K562 (cell line): ENCODE measurements at regions not wholly inside any gene's neighbourhood (a gene's known extent, or its start where the extent isn't known, plus 50 kb on each side); places are given as distances from the start of the nearest gene placed in this dataset.

Experiments
- ATAC-seq: fragments of 200-7000 bp; cut with Tn5 transposase; 3 replicates; pipeline ENCODE4 v1.9.1; 2020; ENCODE audit warnings: moderate library complexity
- BruUV-seq: library from RNA; stranded (reverse); fragments of 400-500 nt; replicated peaks from 2 replicates; lab custom pipeline; 2021; lab: Mats Ljungman, UMichigan
- CTCF ChIA-PET: fragments of 300-600 bp; formaldehyde crosslinking; extraction: SDS; loops from one replicate; lab custom pipeline; 2021; ENCODE audit warnings: low intra/inter-chr PET ratio; lab: Yijun Ruan, JAX
- POLR2A ChIA-PET: fragments of 300-600, 350-650 bp; sonication (Branson Sonifier 250); formaldehyde crosslinking; extraction: SDS; loops from one replicate; lab custom pipeline; 2021; ENCODE audit warnings: antibody characterized with exemption, inconsistent platforms; lab: Yijun Ruan, JAX
- DNase-seq, 4 experiments: peaks; one replicate each; pipeline versions ENCODE4 v3.0.0 to v3.0.0-alpha.2; 2011 to 2018; ENCODE audit warnings: low spot score in 3 of 4, mixed read lengths in 3 of 4; ENCODE audit errors: extremely low read depth in 1 of 4
- FAIRE-seq: peaks from 2 replicates; lab custom pipeline; 2011; peaks lifted over from hg19 to GRCh38; lab: Jason Lieb, UNC
- H2AFZ ChIP-seq: 2 replicates; pipeline ENCODE4 v1.6.0; 2011; ENCODE audit warnings: low read depth, low read length, control low read depth, inconsistent platforms
- H3K27ac ChIP-seq: fragments of 200-600 bp; 3 replicates; pipeline ENCODE4 v1.8.0; 2011; ENCODE audit warnings: low read depth, mild to moderate bottlenecking, control low read depth, inconsistent platforms, low read length, moderate library complexity, mixed read lengths; ENCODE audit errors: extremely low read depth
- H3K27me3 ChIP-seq, 2 experiments: fragments of 300-600 bp in 1 of 2; 2 replicates in 1 of 2; 3 replicates in 1 of 2; pipeline versions ENCODE4 v1.6.0 to v1.8.0; 2011; ENCODE audit warnings: inconsistent platforms in 2 of 2, low read length in 2 of 2, mild to moderate bottlenecking in 1 of 2, mixed read lengths in 1 of 2, moderate library complexity in 1 of 2; ENCODE audit not compliant: control insufficient read depth in 2 of 2, insufficient read depth in 2 of 2
- H3K36me3 ChIP-seq: fragments of 300-600 bp; 3 replicates; pipeline ENCODE4 v1.8.0; 2011; ENCODE audit warnings: mild to moderate bottlenecking, low read length, inconsistent platforms; ENCODE audit not compliant: control insufficient read depth, insufficient read depth
- H3K4me1 ChIP-seq, 2 experiments: fragments of 200-600 bp in 1 of 2; replicated peaks in 1 of 2; 2 replicates in 1 of 2; 3 replicates in 1 of 2; pipeline versions ENCODE4 v1.5.1 to v1.8.0; 2011; ENCODE audit warnings: inconsistent platforms in 2 of 2, low read length in 2 of 2, mild to moderate bottlenecking in 1 of 2, mixed read lengths in 1 of 2, moderate library complexity in 1 of 2; ENCODE audit not compliant: control insufficient read depth in 2 of 2, insufficient read depth in 2 of 2
- H3K4me2 ChIP-seq: 2 replicates; pipeline ENCODE4 v1.6.1; 2011; ENCODE audit warnings: low read length, control low read depth, inconsistent platforms, mixed read lengths; ENCODE audit not compliant: insufficient read depth
- H3K4me3 ChIP-seq: fragments of 200-600 bp; sonication (generic), shearing (Covaris generic); 2 replicates; pipeline ENCODE4 v1.5.1; 2016; ENCODE audit warnings: control low read depth, inconsistent platforms
- H3K79me2 ChIP-seq: fragments of 200-600 bp; 3 replicates; pipeline ENCODE4 v1.8.0; 2011; ENCODE audit warnings: low read length, inconsistent platforms; ENCODE audit not compliant: control insufficient read depth, insufficient read depth
- H3K9ac ChIP-seq, 2 experiments: 2 replicates each; pipeline versions ENCODE4 v1.6.0 to v1.6.1; 2011; ENCODE audit warnings: low read depth in 2 of 2, low read length in 2 of 2, control low read depth in 1 of 2, inconsistent platforms in 1 of 2, mild to moderate bottlenecking in 1 of 2, mixed read lengths in 1 of 2; ENCODE audit not compliant: insufficient read depth in 1 of 2
- H3K9me1 ChIP-seq: one replicate; pipeline ENCODE4 v1.6.0; 2011; ENCODE audit warnings: inconsistent platforms, mild to moderate bottlenecking, low read length, moderate library complexity; ENCODE audit not compliant: control insufficient read depth, insufficient read depth
- H3K9me3 ChIP-seq: replicated peaks from 2 replicates; pipeline ENCODE4 v1.5.1; 2011; ENCODE audit warnings: low read depth, low read length, inconsistent platforms; ENCODE audit not compliant: control insufficient read depth, insufficient read depth
- H4K20me1 ChIP-seq: replicated peaks from 2 replicates; pipeline ENCODE4 v1.6.1; 2011; ENCODE audit warnings: low read length, inconsistent platforms, mixed read lengths; ENCODE audit not compliant: control insufficient read depth, insufficient read depth
- DLX4 ChIP-seq: fragments of 250-450 bp; sonication (Bioruptor Pico); IDR thresholded peaks from 2 replicates; pipeline ENCODE4 v1.6.1; 2021; ENCODE audit warnings: mild to moderate bottlenecking
- ESRRA ChIP-seq: fragments of 450-650 bp; IDR thresholded peaks from 2 replicates; pipeline ENCODE4 v1.6.1; 2014; ENCODE audit warnings: low read depth, mild to moderate bottlenecking, moderate library complexity, borderline replicate concordance
- FOXK1 ChIP-seq: sonication (generic); formaldehyde crosslinking; IDR thresholded peaks from 2 replicates; pipeline ENCODE4 v1.8.0; 2022; ENCODE audit warnings: missing genetic modification reagents, mild to moderate bottlenecking, borderline replicate concordance
- GTF2A2 ChIP-seq: IDR thresholded peaks from 2 replicates; pipeline ENCODE4 v1.6.1; 2016; ENCODE audit warnings: mild to moderate bottlenecking, missing genetic modification characterization, missing compliant biosample characterization
- JUN ChIP-seq, 2 experiments: sonication (generic) in 1 of 2; formaldehyde crosslinking in 1 of 2; IDR thresholded peaks; 2 replicates each; pipeline versions ENCODE4 v1.6.1 to v1.8.0; 2012 to 2022; ENCODE audit warnings: borderline replicate concordance in 2 of 2, mild to moderate bottlenecking in 2 of 2, improper control_type of control experiment in 1 of 2, low read depth in 1 of 2, low read length in 1 of 2, missing genetic modification reagents in 1 of 2
- KDM5B ChIP-seq: fragments of 200-600 bp; sonication (generic); IDR thresholded peaks from 2 replicates; pipeline ENCODE4 v1.6.1; 2012; ENCODE audit warnings: low read depth, mild to moderate bottlenecking, moderate library complexity, low read length, control low read depth, inconsistent platforms; ENCODE audit not compliant: insufficient replicate concordance
- MCM2 ChIP-seq: fragments of 450-650 bp; IDR thresholded peaks from 2 replicates; pipeline ENCODE4 v1.6.1; 2017; ENCODE audit warnings: low read depth, mild to moderate bottlenecking
- PURB ChIP-seq: sonication (generic); formaldehyde crosslinking; IDR thresholded peaks from 2 replicates; pipeline ENCODE4 v1.9.0; 2021; ENCODE audit warnings: low read depth, mild to moderate bottlenecking, missing genetic modification reagents
- RB1 ChIP-seq: fragments of 450-650 bp; IDR thresholded peaks from 2 replicates; pipeline ENCODE4 v1.6.1; 2017; ENCODE audit warnings: low read depth, mild to moderate bottlenecking
- SAFB2 ChIP-seq: fragments of 200-400 bp; formaldehyde crosslinking; IDR thresholded peaks from 2 replicates; pipeline ENCODE4 v1.6.1; 2018; ENCODE audit warnings: borderline replicate concordance, low read length, low read depth, moderate library complexity; ENCODE audit not compliant: severe bottlenecking
- SIX5 ChIP-seq, 2 experiments: IDR thresholded peaks; 2 replicates each; pipeline ENCODE4 v1.6.1; 2011; ENCODE audit warnings: low read length in 2 of 2, borderline replicate concordance in 1 of 2, low read depth in 1 of 2, mild to moderate bottlenecking in 1 of 2, moderate library complexity in 1 of 2; ENCODE audit not compliant: insufficient read depth in 1 of 2
- SMAD2 ChIP-seq: fragments of 150-350 bp; IDR thresholded peaks from 2 replicates; pipeline ENCODE4 v1.6.1; 2014; ENCODE audit warnings: low read depth, mild to moderate bottlenecking, low read length
- SP1 ChIP-seq: sonication (generic); formaldehyde crosslinking; IDR thresholded peaks from 2 replicates; pipeline ENCODE4 v1.8.1; 2022; ENCODE audit warnings: mild to moderate bottlenecking, missing genetic modification reagents
- ZNF174 ChIP-seq: fragments of 250-450 bp; sonication (Bioruptor Pico); IDR thresholded peaks from 2 replicates; pipeline ENCODE4 v1.4.0; 2020; ENCODE audit warnings: mild to moderate bottlenecking
- ZNF324 ChIP-seq: fragments of 250-450 bp; sonication (Bioruptor Pico); IDR thresholded peaks from 2 replicates; pipeline ENCODE4 v1.4.0; 2020; ENCODE audit warnings: mild to moderate bottlenecking
- ZNF408 ChIP-seq: fragments of 250-450 bp; sonication (Bioruptor Pico); IDR thresholded peaks from 2 replicates; pipeline ENCODE4 v1.4.0; 2020; ENCODE audit warnings: low read depth, mild to moderate bottlenecking, moderate library complexity
- ZNF444 ChIP-seq: fragments of 250-450 bp; sonication (Bioruptor Pico); IDR thresholded peaks from 2 replicates; pipeline ENCODE4 v1.4.0; 2020; ENCODE audit warnings: mild to moderate bottlenecking, moderate library complexity
- WGBS: fragments of 100-300 bp; shearing (Covaris generic); methylation state at CpG from one replicate; pipeline ENCODE4 v1.1.6; 2016; ENCODE audit warnings: low coverage, mixed read lengths; ENCODE audit not compliant: insufficient coverage; ENCODE audit errors: missing lambda C conversion rate; 5-methylcytosine and 5-hydroxymethylcytosine counted together
- in situ Hi-C: fragments of 300-500 bp; cut with MboI; formaldehyde crosslinking; loops from 4 replicates; pipeline ENCODE4 v1.15.0; 2018; ENCODE audit warnings: inconsistent platforms, mixed read lengths
- intact Hi-C: fragments of 100-400 bp; cut with micrococcal nuclease; formaldehyde crosslinking; loops from 2 replicates; pipeline ENCODE4 v1.14.2; 2022
- TF ChIP-seq, protein P1 (sequence below): IDR thresholded peaks from 2 replicates; pipeline ENCODE4 v1.6.1; 2011; ENCODE audit warnings: borderline replicate concordance, low read depth, mild to moderate bottlenecking, moderate library complexity, low read length; ENCODE audit not compliant: insufficient read depth, poor library complexity, severe bottlenecking

GRCh38 chr13:58960888-58961287, 1202.8 kb downstream of the DIAPH3 start:
- Histone ChIP-seq H3K27ac (no peak overlapping the region), H2AFZ (no peak overlapping the region), H3K4me3 (no peak overlapping the region), H3K27me3 (no peaks in the 10 kb centered on the region), H3K36me3 (no peaks in the 10 kb centered on the region), H3K79me2 (no peaks in the 10 kb centered on the region), H3K4me2 (no peak overlapping the region), H3K9me3 (no peaks in the 10 kb centered on the region), H3K9me1 (no peaks in the 10 kb centered on the region), H3K9ac (no peak overlapping the region), H4K20me1 (no peaks in the 10 kb centered on the region), H3K4me1 (no peaks in the 10 kb centered on the region)
- in situ Hi-C loops, result no loop called here
- intact Hi-C loops, result no loop called here
- ATAC-seq (no peak), DNase-seq (peak in 1 of 4 experiments; percentile 0), FAIRE-seq (no peak)
- ChIA-PET CTCF (no interaction called here), POLR2A (no interaction called here)
- no TSS peak for BruUV-seq
- WGBS, result 6% methylated on average over 2 of the region's 2 CpGs
- TF ChIP-seq DLX4 (CRISPR knock-in tag), result no peak
- TF ChIP-seq SP1, result no peak
- TF ChIP-seq, protein P1, sequence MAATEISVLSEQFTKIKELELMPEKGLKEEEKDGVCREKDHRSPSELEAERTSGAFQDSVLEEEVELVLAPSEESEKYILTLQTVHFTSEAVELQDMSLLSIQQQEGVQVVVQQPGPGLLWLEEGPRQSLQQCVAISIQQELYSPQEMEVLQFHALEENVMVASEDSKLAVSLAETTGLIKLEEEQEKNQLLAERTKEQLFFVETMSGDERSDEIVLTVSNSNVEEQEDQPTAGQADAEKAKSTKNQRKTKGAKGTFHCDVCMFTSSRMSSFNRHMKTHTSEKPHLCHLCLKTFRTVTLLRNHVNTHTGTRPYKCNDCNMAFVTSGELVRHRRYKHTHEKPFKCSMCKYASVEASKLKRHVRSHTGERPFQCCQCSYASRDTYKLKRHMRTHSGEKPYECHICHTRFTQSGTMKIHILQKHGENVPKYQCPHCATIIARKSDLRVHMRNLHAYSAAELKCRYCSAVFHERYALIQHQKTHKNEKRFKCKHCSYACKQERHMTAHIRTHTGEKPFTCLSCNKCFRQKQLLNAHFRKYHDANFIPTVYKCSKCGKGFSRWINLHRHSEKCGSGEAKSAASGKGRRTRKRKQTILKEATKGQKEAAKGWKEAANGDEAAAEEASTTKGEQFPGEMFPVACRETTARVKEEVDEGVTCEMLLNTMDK, result no peak
- no peak for TF ChIP-seq ESRRA
- no peak for TF ChIP-seq PURB (CRISPR knock-in tag)
- TF ChIP-seq JUN (IDR thresholded peaks at IDR 0.05; ENCODE audit: borderline replicate concordance, low read depth, low read length), result no peak
- no peak for TF ChIP-seq JUN (CRISPR knock-in tag; IDR thresholded peaks at IDR 0.05; ENCODE audit: borderline replicate concordance)
- no peak for TF ChIP-seq RB1
- no peak for TF ChIP-seq MCM2
- TF ChIP-seq KDM5B, result no peak
- no peak for TF ChIP-seq SAFB2
- TF ChIP-seq FOXK1 (CRISPR knock-in tag), result no peak
- TF ChIP-seq ZNF444 (CRISPR knock-in tag), result no peak
- no peak for TF ChIP-seq ZNF408 (CRISPR knock-in tag)
- no peak for TF ChIP-seq ZNF174 (CRISPR knock-in tag)
- no peak for TF ChIP-seq SIX5 (IDR thresholded peaks at IDR 0.05; ENCODE audit: borderline replicate concordance in 1 of 2, insufficient read depth in 1 of 2, low read depth in 1 of 2, low read length in 2 of 2)
- no peak for TF ChIP-seq GTF2A2 (tag)
- no peak for TF ChIP-seq ZNF324 (CRISPR knock-in tag)
- no peak for TF ChIP-seq SMAD2
